ENCODE measurements at regions not wholly inside any gene's neighbourhood (a gene's known extent, or its start where the extent isn't known, plus 50 kb on each side); places are given as distances from the start of the nearest gene placed in this dataset.
A peak's percentile ranks its signal among the peaks of the same experiment; 100 is the strongest.

DNA sequence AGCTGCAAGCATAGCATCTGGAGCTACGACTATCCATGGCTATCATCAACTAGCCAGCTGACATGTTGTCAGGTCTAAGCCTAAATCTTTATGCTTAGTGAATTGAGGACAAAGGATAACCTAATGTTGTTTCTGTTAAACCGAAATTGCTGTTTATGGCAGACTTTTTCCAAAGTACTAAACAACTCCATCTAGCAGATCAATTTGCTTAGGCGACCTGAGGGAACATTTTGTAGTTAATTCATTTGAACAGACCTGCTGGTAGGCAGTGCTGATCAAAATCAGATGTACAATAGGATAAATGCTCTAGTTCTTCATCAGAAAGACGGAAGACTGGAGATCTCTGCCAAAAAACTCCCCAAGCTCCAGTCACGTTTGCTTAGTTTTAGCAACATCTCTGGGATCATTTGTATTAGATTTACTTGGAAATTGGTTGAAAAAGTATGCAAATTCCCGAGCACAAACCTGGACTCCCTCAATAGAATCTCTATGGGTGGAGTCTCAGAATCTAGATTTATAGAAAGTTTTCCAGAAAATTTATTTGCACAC lies 301.6 kb upstream of the NRP1 start:
- no peaks in the 10 kb centered on the region for H3K79me2 ChIP-seq (ENCODE audit: control insufficient read depth, insufficient read depth, low read length, poor library complexity)
- H2AFZ ChIP-seq (ENCODE audit: insufficient read depth, low read length, poor library complexity) = no peak overlapping the region
- no peak overlapping the region for H3K9ac ChIP-seq (ENCODE audit: low read length)
- no peak overlapping the region for H2AK5ac ChIP-seq (ENCODE audit: low read length)
- H2BK12ac ChIP-seq (ENCODE audit: low read length) = no peak overlapping the region
- H3K27ac ChIP-seq (ENCODE audit: low read depth, low read length) = no peak overlapping the region
- no CpG with 5 or more reads among the region's 6 CpGs for WGBS (ENCODE audit: extremely low coverage, insufficient coverage, insufficient read length)
- H3K23ac ChIP-seq (ENCODE audit: low read length) = no peak overlapping the region
- no peak overlapping the region for H2BK5ac ChIP-seq (ENCODE audit: low read depth, low read length, poor library complexity)
- H4K8ac ChIP-seq (ENCODE audit: low read depth, low read length) = no peak overlapping the region
- no peak overlapping the region for H2BK120ac ChIP-seq (ENCODE audit: insufficient read depth, low read length, poor library complexity)
- no peak overlapping the region for H4K12ac ChIP-seq (ENCODE audit: low read depth, low read length)
- H3K4me3 ChIP-seq (ENCODE audit: low read depth, low read length) = no peak overlapping the region
- H3K18ac ChIP-seq (ENCODE audit: low read length) = no peak overlapping the region
- no peak overlapping the region for H4K91ac ChIP-seq (ENCODE audit: low read depth, low read length)
- H3K79me1 ChIP-seq (ENCODE audit: low read length) = no peaks in the 10 kb centered on the region
- no peak for DNase-seq
- H3K4me2 ChIP-seq (ENCODE audit: low read length) = no peak overlapping the region
- H3K9me3 ChIP-seq (ENCODE audit: insufficient read depth, low read depth, low read length) = no peaks in the 10 kb centered on the region
- no peak overlapping the region for H3K4ac ChIP-seq (ENCODE audit: low read depth, low read length)
- H3K27me3 ChIP-seq (ENCODE audit: insufficient read depth, low read length) = no peaks in the 10 kb centered on the region
- no peaks in the 10 kb centered on the region for H3K36me3 ChIP-seq (ENCODE audit: control insufficient read depth in 1 of 2, insufficient read depth in 2 of 2, low read length in 2 of 2)
- no peak overlapping the region for H3K14ac ChIP-seq (ENCODE audit: low read length)
- no peaks in the 10 kb centered on the region for H3K4me1 ChIP-seq (ENCODE audit: control insufficient read depth in 1 of 2, insufficient read depth in 2 of 2, low read length in 2 of 2)

DNA sequence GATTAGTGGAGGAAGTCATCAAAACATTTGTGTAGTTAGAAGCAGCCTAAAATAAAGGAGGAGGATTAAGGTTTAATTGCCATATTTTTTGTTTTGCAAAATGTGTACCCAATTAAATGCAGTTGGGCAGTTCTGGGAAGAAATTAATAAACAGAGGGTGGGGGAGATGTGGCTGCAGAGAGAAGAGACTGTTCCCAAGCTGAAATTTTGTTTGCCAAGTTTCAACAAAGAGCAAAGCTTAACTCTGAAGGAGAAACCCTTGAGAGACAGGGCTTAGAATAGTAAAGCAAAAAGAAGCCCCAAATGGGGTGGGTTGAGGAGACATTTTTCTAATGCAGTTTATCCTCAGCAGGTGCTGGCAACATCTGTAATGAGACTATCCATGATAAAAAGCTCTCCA lies 298.0 kb upstream of the NRP1 start:
- no peak overlapping the region for H3K14ac ChIP-seq (ENCODE audit: low read length)
- no peak overlapping the region for H2AFZ ChIP-seq (ENCODE audit: insufficient read depth, low read length, poor library complexity)
- H3K36me3 ChIP-seq (ENCODE audit: control insufficient read depth in 1 of 2, insufficient read depth in 2 of 2, low read length in 2 of 2) = no peaks in the 10 kb centered on the region
- H4K91ac ChIP-seq (ENCODE audit: low read depth, low read length) = no peak overlapping the region
- no peaks in the 10 kb centered on the region for H3K79me1 ChIP-seq (ENCODE audit: low read length)
- no peaks in the 10 kb centered on the region for H3K79me2 ChIP-seq (ENCODE audit: control insufficient read depth, insufficient read depth, low read length, poor library complexity)
- H4K12ac ChIP-seq (ENCODE audit: low read depth, low read length) = no peak overlapping the region
- H3K18ac ChIP-seq (ENCODE audit: low read length) = no peak overlapping the region
- no peak overlapping the region for H4K8ac ChIP-seq (ENCODE audit: low read depth, low read length)
- no peak overlapping the region for H3K4me3 ChIP-seq (ENCODE audit: low read depth, low read length)
- no peak overlapping the region for H3K9ac ChIP-seq (ENCODE audit: low read length)
- H3K27me3 ChIP-seq (ENCODE audit: insufficient read depth, low read length) = no peaks in the 10 kb centered on the region
- no peaks in the 10 kb centered on the region for H3K4me1 ChIP-seq (ENCODE audit: control insufficient read depth in 1 of 2, insufficient read depth in 2 of 2, low read length in 2 of 2)
- H2BK12ac ChIP-seq (ENCODE audit: low read length) = no peak overlapping the region
- H3K4me2 ChIP-seq (ENCODE audit: low read length) = no peak overlapping the region
- no peak overlapping the region for H3K27ac ChIP-seq (ENCODE audit: low read depth, low read length)
- DNase-seq = no peak
- no peaks in the 10 kb centered on the region for H3K9me3 ChIP-seq (ENCODE audit: insufficient read depth, low read depth, low read length)
- no peak overlapping the region for H3K4ac ChIP-seq (ENCODE audit: low read depth, low read length)
- H2AK5ac ChIP-seq (ENCODE audit: low read length) = no peak overlapping the region
- no peak overlapping the region for H3K23ac ChIP-seq (ENCODE audit: low read length)
- no peak overlapping the region for H2BK5ac ChIP-seq (ENCODE audit: low read depth, low read length, poor library complexity)
- no peak overlapping the region for H2BK120ac ChIP-seq (ENCODE audit: insufficient read depth, low read length, poor library complexity)

DNA sequence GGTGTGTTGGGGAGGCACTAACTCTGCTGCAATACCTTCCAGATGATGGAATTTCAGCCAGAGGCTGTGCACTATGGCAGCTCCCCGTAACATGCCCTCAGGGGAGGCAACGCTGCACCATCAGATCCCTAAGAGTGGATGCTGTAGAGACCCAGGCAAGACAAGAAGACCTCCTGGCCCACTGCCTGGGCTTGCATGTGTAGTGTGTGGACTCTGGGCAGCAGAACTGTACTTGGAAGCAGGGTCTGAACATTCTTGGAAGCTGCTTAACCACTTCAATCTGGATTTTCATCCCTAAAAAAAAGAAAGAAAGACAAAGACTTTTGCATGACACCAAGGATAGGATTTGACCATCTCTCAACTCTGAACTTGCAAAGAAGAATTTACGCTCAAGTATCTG lies 297.5 kb upstream of the NRP1 start:
- Histone ChIP-seq H2AK5ac (ENCODE audit: low read length) (no peak overlapping the region), H3K9ac (ENCODE audit: low read length) (no peak overlapping the region), H4K12ac (ENCODE audit: low read depth, low read length) (no peak overlapping the region), H3K14ac (ENCODE audit: low read length) (no peak overlapping the region), H3K27ac (ENCODE audit: low read depth, low read length) (no peak overlapping the region), H3K4ac (ENCODE audit: low read depth, low read length) (no peak overlapping the region), H3K23ac (ENCODE audit: low read length) (no peak overlapping the region), H3K4me1 (ENCODE audit: control insufficient read depth in 1 of 2, insufficient read depth in 2 of 2, low read length in 2 of 2) (no peaks in the 10 kb centered on the region), H4K91ac (ENCODE audit: low read depth, low read length) (no peak overlapping the region), H3K4me3 (ENCODE audit: low read depth, low read length) (no peak overlapping the region), H2AFZ (ENCODE audit: insufficient read depth, low read length, poor library complexity) (no peak overlapping the region), H3K79me1 (ENCODE audit: low read length) (no peaks in the 10 kb centered on the region), H2BK5ac (ENCODE audit: low read depth, low read length, poor library complexity) (no peak overlapping the region), H3K18ac (ENCODE audit: low read length) (no peak overlapping the region), H3K36me3 (ENCODE audit: control insufficient read depth in 1 of 2, insufficient read depth in 2 of 2, low read length in 2 of 2) (no peaks in the 10 kb centered on the region), H2BK120ac (ENCODE audit: insufficient read depth, low read length, poor library complexity) (no peak overlapping the region), H3K4me2 (ENCODE audit: low read length) (no peak overlapping the region), H3K9me3 (ENCODE audit: insufficient read depth, low read depth, low read length) (no peaks in the 10 kb centered on the region), H4K8ac (ENCODE audit: low read depth, low read length) (no peak overlapping the region), H3K79me2 (ENCODE audit: control insufficient read depth, insufficient read depth, low read length, poor library complexity) (no peaks in the 10 kb centered on the region), H3K27me3 (ENCODE audit: insufficient read depth, low read length) (no peaks in the 10 kb centered on the region), H2BK12ac (ENCODE audit: low read length) (no peak overlapping the region)
- no CpG with 5 or more reads among the region's 3 CpGs for WGBS (ENCODE audit: extremely low coverage, insufficient coverage, insufficient read length)
- DNase-seq = peak in 1 of 2 donors; percentile 60

DNA sequence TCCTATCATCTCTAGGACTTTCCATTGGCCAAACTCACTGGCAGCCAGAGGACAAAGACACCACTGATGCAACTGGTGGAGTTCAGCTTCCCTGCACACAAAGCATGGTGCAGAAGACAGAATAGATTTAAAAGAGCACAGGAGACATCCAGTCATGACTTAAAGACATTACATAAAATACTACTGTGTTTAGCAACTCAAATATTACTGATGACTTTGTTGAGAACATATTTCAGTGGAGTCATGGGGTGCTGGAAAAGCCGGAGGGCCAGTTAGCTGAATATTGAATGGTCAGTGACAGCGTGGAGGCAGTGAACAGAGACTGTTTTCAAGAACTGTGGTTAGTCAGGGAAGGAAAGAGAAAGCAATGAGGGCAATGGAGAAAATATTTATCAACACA lies 296.3 kb upstream of the NRP1 start:
- no peak overlapping the region for H4K12ac ChIP-seq (ENCODE audit: low read depth, low read length)
- no peak overlapping the region for H3K18ac ChIP-seq (ENCODE audit: low read length)
- no peaks in the 10 kb centered on the region for H3K36me3 ChIP-seq (ENCODE audit: control insufficient read depth in 1 of 2, insufficient read depth in 2 of 2, low read length in 2 of 2)
- no peak for DNase-seq
- no peak overlapping the region for H4K8ac ChIP-seq (ENCODE audit: low read depth, low read length)
- no peak overlapping the region for H3K9ac ChIP-seq (ENCODE audit: low read length)
- H3K9me3 ChIP-seq (ENCODE audit: insufficient read depth, low read depth, low read length) = no peaks in the 10 kb centered on the region
- no peak overlapping the region for H2BK12ac ChIP-seq (ENCODE audit: low read length)
- no CpG with 5 or more reads among the region's 2 CpGs for WGBS (ENCODE audit: extremely low coverage, insufficient coverage, insufficient read length)
- no peak overlapping the region for H2AFZ ChIP-seq (ENCODE audit: insufficient read depth, low read length, poor library complexity)
- H3K14ac ChIP-seq (ENCODE audit: low read length) = no peak overlapping the region
- no peak overlapping the region for H3K23ac ChIP-seq (ENCODE audit: low read length)
- H3K4ac ChIP-seq (ENCODE audit: low read depth, low read length) = no peak overlapping the region
- no peaks in the 10 kb centered on the region for H3K27me3 ChIP-seq (ENCODE audit: insufficient read depth, low read length)
- H3K4me2 ChIP-seq (ENCODE audit: low read length) = no peak overlapping the region
- no peaks in the 10 kb centered on the region for H3K4me1 ChIP-seq (ENCODE audit: control insufficient read depth in 1 of 2, insufficient read depth in 2 of 2, low read length in 2 of 2)
- H3K79me1 ChIP-seq (ENCODE audit: low read length) = no peaks in the 10 kb centered on the region
- H3K27ac ChIP-seq (ENCODE audit: low read depth, low read length) = no peak overlapping the region
- H3K79me2 ChIP-seq (ENCODE audit: control insufficient read depth, insufficient read depth, low read length, poor library complexity) = no peaks in the 10 kb centered on the region
- no peak overlapping the region for H2BK120ac ChIP-seq (ENCODE audit: insufficient read depth, low read length, poor library complexity)
- no peak overlapping the region for H2BK5ac ChIP-seq (ENCODE audit: low read depth, low read length, poor library complexity)
- H4K91ac ChIP-seq (ENCODE audit: low read depth, low read length) = no peak overlapping the region
- no peak overlapping the region for H3K4me3 ChIP-seq (ENCODE audit: low read depth, low read length)
- H2AK5ac ChIP-seq (ENCODE audit: low read length) = no peak overlapping the region

Data from trophoblast cell (in vitro differentiated cells and primary cell).